ENCODE measurements at regions not wholly inside any gene's neighbourhood (a gene's known extent, or its start where the extent isn't known, plus 50 kb on each side); places are given as distances from the start of the nearest gene placed in this dataset.

- DNase-seq = no peak
Observed at GRCh38 chr7:81648716-81649115, 121.1 kb downstream of the HGF start.

GRCh38 chr7:81645435-81645834 is 124.4 kb downstream of the HGF start:
- DNase-seq = no peak

DNA sequence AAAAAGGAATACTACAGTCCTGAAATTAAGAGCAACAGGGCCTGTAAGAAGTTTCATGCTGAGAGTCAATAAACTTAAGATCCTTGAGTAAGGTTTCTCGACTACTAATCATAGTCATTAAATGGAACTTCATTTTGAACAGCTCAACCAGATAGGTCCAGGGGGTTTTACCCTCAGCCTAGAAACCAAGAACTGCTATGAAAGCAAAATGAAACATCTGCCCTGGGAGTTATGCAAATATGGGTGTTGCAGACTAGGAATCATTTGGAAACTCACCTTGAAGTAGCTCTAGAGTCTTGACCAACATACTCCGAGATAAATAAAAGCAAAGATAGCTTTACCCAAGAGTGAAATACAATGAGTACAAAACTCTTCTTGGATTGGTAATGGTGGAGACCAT is 128.0 kb downstream of the HGF start:
- no peak for DNase-seq

GRCh38 chr7:81638198-81638597 is 131.6 kb downstream of the HGF start:
- DNase-seq = no peak

DNA sequence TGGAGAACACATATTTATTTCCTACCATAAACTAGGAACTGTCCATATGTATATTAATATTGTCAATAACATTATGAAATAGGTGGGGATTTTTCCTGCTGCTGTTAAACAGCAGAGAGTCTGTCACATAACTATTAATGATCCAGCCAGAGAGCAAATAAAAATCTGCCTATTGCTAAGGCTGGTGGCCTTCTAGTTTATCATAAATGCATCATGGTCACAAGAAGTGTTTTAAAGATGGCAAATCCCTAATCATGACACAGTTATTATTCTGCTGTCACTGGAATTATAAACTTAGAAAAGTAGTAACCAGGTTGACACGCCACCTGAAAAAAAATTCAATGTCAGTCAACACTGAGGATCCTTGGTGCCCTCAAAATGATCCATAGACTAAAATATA is 132.3 kb downstream of the HGF start:
- no peak for DNase-seq

GRCh38 chr7:81632418-81632817 is 137.4 kb downstream of the HGF start:
- DNase-seq = no peak

GRCh38 chr7:81630600-81630999 is 139.2 kb downstream of the HGF start:
- no peak for DNase-seq

DNA sequence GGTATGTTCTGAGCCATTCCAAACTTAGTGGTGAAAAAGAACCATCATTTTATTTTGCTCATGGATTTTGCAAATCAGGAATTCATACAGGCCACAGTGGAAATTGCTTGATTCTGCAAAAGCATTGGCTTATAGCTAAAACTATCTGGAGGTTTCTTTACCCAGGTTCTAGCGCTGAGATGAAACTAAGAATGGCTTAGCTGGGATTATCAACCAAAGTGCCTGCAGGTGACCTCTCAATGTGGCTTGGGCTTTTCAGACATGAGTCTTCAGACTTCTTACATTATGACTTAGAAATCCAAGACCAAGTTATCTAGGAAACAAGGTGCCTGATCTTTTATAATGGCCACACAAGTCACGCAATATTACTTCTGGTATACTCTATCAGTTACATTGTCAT is 140.1 kb downstream of the HGF start:
- no peak for DNase-seq

- no peak for DNase-seq
Observed at GRCh38 chr7:81628951-81629350, 140.9 kb downstream of the HGF start.

DNA sequence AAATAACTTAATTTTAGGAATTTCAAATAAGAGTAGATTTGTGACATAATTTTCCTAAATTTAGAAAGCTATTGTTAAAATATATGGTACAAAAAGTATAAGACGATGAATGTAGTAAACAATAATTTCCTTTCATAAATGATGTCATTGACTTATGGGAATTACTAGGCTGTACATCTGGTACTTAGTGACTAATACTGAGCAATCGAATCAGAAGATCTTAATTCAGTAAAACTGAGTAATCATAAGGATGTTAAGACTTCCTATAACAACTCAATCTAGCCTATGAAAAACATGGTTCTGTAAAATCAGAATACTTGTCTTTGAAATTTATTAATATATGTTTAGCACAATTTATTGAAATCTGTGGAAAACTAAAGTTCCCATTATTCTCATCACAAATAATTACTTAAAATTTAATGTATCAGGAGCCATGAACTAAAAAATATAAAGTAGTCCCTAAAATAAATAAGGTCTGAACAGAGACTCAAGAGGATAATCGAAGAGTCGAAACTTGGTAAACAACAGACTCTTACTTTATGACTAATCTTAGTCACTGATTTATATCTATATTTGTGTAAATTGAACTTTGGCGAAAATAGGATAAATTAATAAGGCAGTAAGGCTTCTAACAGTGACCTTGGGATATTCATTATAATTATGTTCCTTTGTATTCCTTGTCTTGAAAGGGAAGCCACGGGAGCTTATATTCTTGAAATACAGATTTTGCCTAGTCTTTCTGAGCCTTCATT is 142.1 kb downstream of the HGF start:
- no peak for DNase-seq

GRCh38 chr7:81626008-81626407 is 143.8 kb downstream of the HGF start:
- no peak for DNase-seq

- DNase-seq = no peak
Observed at GRCh38 chr7:81624650-81625631, 144.9 kb downstream of the HGF start.

DNA sequence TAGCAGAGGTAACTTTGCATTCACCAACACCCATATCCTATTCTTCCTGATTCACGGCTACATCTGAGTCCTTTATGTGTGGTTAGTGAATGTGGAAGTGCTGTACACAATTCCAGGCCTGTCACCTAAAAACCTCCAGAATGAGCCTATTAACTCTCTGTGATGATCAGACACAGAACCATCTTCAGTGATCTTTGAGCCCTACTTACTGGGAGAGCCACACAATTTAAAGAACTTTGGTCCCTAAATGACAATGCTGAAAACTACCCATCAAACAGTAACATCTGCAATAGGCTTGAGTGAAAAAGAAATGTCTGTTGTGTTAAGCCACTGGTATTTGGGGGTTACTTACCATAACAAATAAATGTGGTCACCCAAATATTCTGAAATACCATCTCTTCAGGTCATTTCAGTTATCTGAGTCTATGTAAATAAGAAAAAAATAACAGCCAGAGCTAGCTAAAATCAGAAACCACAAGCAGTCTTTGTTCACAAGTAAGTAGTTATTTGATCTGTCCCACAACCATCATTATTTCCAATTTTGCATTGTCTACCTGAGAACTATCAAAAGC is 145.7 kb downstream of the HGF start:
- DNase-seq = no peak

- no peak for DNase-seq
Observed at GRCh38 chr7:81623251-81623855, 146.5 kb downstream of the HGF start.

DNA sequence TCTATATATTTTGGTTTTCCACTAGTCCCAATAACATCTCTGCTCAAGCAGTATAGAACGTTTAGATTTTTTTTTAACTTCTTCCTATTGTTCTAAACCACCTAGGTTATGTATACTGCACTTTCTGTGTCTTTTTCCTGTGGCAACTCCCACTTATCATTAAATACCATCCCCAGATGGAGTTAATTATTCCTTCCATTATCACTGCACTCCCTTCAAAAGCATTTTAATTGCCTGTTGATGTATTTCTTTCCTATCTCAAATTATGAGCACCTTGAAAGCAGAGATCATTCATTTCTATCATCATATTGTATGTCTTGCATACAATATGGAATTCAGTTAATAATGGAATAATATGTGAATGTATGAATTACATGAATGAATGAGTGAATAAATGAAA is 148.0 kb downstream of the HGF start:
- no peak for DNase-seq

- DNase-seq = no peak
Observed at GRCh38 chr7:81618396-81619014, 151.3 kb downstream of the HGF start.

DNA sequence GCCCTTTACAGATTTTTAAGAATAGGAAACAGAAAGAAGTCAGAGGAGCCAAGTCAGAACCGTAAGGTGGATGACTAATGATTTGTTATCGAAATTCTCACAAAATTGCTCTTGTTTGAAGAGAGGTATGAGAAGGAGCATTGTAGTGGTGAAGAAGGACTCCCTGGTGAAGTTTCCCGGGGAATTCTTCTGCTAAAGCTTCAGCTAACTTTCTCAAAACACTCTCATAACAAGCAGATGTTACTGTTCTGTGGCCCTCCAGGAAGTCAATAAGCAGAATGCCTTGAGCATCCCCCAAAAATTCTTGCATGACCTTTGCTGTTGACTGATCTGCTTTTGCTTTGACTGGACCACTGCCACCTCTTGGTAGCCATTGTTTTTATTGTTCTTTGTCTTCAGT is 152.9 kb downstream of the HGF start:
- DNase-seq = no peak

DNA sequence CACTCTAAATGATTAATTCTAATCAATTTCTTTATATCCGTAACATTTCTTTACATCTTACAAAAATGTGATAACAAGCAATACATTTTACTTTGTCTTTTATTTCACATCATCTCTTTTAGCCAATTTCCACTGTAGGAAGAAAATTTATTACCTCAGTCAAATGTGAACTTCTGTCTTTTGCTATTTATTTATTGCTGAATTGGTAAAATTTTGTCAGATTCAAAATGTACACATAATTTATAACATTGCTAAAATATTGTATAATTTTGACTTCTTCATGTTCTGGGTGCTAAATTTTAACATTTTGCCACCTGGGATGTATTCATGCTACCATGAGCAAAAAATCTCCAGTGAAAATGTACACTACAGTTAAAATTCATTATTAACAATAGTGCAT is 158.0 kb downstream of the HGF start:
- no peak for DNase-seq

DNA sequence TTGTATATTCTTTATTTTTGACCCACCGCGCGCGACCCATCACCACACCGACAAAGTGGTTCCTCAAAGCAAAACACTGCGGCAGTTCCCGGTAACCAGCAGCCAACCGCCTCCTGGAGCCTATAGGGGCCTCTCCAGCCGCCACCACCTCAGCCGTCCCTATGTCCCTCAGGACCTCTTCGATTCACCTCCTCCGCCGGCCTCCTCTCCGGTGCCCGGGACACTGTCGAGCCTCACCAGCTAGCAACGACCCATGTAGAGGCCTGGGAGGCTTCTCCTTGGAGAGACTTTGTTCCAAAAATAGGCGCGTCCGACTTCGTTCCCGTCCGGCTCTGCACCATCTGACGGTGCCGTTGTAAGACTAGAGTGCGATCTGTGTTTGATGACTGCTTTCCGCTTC is 158.8 kb downstream of the HGF start:
- DNase-seq = no peak

DNA sequence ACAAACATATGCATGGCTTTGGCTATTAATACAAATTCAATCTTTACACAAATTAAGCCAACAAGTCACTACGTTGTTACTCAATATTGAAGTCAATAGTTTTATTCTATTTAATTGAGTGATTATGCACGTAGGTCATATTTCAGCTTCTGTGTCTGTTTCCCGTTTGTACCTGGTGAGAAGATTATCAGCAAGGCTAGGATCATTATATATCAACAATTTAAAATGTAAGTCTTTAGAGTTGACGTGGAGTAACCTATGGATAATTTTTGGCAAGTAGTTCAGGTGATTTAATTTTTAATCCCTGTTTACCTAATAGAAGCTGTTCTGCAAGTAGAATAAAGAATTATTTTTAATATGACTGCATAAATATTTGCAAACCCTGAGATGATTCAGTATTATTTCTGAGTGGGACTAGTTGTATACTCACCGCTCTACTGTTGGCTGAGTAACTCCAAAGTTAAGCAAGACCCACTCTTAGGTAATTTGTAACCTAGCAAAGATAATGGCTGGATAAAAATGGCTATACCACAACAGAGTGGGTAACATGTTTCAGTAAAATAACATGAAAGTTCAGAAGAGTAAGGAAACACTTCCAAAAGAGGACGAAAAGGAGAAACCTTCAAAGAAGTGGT is 161.0 kb downstream of the HGF start:
- no peak for DNase-seq

DNA sequence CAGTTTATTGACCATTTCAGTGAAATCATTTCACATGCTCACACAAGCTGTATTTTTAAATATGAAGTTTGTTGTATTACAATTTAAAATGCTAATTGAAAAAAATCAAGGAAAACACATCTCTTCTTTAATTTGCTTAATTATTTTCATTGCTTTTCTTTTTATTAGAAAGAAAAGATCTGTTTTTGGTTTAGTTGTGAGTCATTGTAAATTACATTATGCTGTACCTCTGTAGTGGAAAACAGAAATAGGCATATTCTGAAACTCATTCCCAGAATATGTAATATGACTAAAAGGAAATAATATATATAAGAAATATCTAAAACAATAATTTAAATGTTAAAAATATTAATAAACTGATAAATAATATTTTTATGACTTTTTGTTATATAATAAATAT is 161.9 kb downstream of the HGF start:
- no peak for DNase-seq

- no peak for DNase-seq
Observed at GRCh38 chr7:81606078-81606863, 163.6 kb downstream of the HGF start.
